NCI-H774 (cell line): ENCODE measurements at regions not wholly inside any gene's neighbourhood (a gene's known extent, or its start where the extent isn't known, plus 50 kb on each side); places are given as distances from the start of the nearest gene placed in this dataset.
A peak's percentile ranks its signal among the peaks of the same experiment; 100 is the strongest.
"Not testable (repeated sequence)": the region's sequence is repeated elsewhere in the genome, so short reads cannot be mapped to it uniquely, and the experiment has no call there.

Source experiments
- DNase-seq: peaks from one replicate; lab custom pipeline; 2025; lab: John Stamatoyannopoulos, UW

- no peak for DNase-seq
These were observed 625.3 kb upstream of the HS3ST1 start for GRCh38 chr4:12053966-12054365.

- no peak for DNase-seq
These were observed 624.9 kb upstream of the HS3ST1 start for GRCh38 chr4:12053556-12053955.

GRCh38 chr4:12050357-12050756, 621.7 kb upstream of the HS3ST1 start:
- DNase-seq, result no peak

DNA sequence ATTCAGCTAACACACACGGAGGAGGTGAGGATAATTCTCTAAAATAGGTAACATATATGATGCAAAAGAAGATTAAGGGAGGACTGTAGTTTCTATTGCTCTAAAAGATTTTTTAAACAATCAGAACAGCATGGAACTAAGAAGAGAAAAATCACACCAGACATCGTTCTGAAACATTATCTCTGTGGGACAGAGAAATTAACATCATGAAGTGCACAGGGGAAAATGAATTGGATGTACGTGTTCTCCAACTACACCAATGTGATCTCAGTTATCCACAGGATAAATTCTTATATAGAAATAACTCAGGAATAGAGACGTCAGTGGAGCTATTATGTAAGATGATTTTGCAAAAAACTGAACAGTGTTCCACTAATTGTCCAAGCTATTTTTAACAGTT, 614.1 kb upstream of the HS3ST1 start:
- DNase-seq, result no peak

DNA sequence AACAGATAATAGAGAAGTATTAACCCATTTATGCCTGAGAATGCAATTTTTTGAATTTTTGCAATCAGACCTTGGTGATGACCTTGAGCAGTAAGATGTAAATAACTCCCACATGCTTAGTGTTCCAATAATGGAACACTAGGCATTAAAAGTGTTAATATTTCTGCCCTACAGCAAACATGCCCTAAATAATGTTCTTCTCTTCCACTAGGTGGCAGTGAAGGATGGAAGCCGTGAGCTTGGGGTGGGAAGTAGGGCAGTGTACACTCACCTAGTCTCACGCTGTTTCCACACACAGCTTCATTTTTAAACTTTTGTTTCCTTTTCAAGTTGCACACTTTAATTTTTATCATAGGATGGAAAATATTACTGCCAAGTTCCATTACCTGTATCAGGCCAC, 613.1 kb upstream of the HS3ST1 start:
- no peak for DNase-seq

DNA sequence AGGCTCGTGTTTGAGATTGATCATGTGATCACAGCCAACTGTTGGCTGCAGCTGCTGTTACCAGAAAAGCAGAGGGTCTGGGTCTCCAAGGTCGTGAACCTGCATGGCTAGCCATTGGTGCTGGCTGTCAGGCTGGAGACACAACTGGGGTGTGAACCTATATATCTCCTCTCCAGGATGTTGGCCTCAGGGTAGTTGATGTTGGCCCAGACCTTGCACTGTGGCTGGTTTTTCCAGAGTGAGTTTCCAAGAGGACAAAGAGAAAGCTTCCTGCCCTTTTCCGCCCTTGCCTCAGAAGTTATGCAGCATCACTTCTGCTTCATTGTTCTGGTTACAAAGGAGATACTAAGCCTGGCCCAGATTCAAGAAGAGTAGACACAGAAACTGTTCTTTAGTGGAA, 607.8 kb upstream of the HS3ST1 start:
- no peak for DNase-seq

- DNase-seq, result no peak
These were observed 599.6 kb upstream of the HS3ST1 start for GRCh38 chr4:12028258-12028657.

DNA sequence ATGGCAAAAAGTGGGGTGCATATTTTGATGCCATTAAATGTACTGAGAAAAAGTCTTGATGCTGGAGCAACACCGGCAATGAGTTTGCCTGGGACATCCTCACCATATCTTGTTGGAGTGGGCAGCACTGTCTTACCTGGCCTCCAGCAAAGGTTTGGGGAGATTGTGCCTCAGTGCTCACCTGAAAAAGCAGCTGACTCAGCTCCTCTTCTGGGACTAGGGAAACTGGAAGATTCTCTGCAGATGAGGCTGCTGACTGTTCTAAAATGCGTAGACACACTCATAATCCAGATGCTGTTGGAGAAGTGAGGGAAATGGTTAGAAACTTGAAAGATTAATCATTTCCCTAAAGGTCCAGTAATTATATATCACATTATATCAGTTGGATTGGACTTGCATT, 593.7 kb upstream of the HS3ST1 start:
- DNase-seq, result no peak

GRCh38 chr4:12016729-12017128, 588.0 kb upstream of the HS3ST1 start:
- no peak for DNase-seq

GRCh38 chr4:12005471-12005870, 576.8 kb upstream of the HS3ST1 start:
- no peak for DNase-seq

DNA sequence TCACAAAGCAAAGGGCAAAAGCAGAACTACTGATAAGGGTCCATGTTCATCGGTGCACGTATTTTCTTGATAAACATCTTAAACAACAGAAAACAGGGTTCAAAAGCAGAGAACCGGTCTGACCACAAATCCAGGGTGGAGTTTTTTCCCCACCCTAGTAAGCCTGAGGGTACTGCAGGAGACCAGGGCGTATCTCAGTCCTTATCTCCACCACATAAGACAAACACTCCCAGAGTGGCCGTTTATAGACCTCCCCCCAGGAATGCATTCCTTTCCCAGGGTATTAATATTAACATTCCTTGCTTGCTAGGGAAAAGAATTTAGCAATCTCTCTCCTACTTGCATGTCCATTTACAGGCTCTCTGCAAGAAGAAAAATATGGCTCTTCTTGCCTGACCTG, 567.9 kb upstream of the HS3ST1 start:
- DNase-seq, result not testable (repeated sequence)

DNA sequence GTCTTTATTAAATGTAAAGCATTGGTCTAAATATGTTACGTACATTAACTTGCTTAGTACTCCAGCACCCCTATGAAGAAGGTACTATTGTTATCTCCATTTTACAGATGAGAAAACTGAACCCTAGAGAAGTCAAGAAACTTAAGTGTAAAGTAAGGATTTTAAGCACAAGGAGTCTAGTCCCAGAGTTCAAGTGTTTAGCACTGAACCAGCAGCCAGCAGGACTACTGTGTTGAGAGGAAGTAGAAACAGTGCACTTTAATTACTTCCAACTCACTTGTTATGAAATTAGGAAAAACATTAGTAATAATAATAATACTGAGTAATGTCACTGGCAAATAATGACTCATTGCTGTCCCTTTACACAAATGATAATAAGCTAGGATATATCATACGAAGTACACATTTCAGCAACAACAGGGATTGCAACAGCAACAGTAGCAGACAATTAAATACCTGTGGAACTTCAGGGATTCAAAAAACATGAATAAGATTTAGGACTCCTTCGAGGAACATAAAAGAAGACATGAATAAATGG, 548.1 kb upstream of the HS3ST1 start:
- DNase-seq, result no peak

GRCh38 chr4:11973270-11973669, 544.6 kb upstream of the HS3ST1 start:
- no peak for DNase-seq

- no peak for DNase-seq
These were observed 542.1 kb upstream of the HS3ST1 start for GRCh38 chr4:11970754-11971153.

DNA sequence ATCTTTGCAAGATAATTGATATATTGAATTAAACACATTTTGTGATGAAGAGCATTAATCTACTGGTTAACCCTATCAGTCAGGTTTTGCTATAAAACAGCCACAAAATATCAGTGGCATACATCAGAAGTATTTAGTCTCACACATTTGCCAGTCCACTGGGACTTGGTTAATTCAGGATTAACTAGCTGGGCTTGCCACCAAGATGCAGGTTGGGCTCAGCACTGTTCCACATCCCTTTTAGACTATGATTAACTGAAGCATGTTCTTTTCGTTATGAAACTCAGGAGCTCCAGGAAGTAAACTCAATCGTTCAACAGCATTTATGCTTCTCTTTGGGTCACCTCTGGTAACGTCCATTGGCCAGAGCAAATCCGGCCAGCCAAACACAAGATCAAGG, 538.1 kb upstream of the HS3ST1 start:
- DNase-seq, result no peak

- peak; percentile 19 for DNase-seq
These were observed 525.4 kb upstream of the HS3ST1 start for GRCh38 chr4:11954093-11954492.

GRCh38 chr4:11949355-11949754, 520.7 kb upstream of the HS3ST1 start:
- no peak for DNase-seq

DNA sequence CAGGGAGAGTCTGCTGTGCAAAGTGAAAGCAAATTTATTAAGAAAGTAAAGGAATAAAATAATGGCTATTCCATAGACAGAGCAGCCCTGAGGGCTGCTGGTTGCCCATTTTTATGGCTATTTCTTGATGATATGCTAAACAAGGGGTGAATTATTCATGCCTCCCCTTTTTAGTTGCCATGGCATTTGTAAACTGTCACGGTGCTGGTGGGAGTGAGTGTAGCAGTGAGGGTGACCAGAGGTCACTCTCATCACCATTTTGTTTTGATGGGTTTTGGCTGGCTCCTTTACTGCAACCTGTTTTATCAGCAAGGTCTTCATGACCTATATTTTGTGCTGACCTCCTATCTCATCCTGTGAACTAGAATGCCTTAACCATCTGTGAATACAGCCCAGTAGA, 518.9 kb upstream of the HS3ST1 start:
- DNase-seq, result not testable (repeated sequence)

- no peak for DNase-seq
These were observed 509.2 kb upstream of the HS3ST1 start for GRCh38 chr4:11937941-11938340.

GRCh38 chr4:11931266-11931820, 502.6 kb upstream of the HS3ST1 start:
- DNase-seq, result no peak

GRCh38 chr4:11929080-11929479, 500.4 kb upstream of the HS3ST1 start:
- DNase-seq, result no peak

GRCh38 chr4:11919316-11919715, 490.6 kb upstream of the HS3ST1 start:
- no peak for DNase-seq

- DNase-seq, result no peak
These were observed 485.7 kb upstream of the HS3ST1 start for GRCh38 chr4:11914406-11914805.

DNA sequence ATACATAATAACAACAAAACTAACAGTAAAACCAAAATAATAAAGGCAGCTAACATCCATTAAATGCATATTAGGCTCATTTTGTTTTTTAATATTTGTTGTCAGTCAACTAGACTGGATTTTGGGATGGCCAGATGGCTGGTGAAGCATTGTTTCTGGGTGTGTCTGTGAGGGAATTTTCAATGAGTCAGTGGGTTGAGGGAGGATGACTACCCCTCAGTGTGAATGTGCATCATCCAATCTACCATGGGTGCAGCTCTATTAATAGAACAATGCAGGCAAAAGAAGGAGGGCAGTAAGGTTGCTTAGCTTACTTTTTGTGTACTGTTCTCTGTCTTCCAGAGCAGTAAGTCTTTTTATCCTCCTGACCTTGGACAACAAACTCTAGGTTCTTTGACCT, 484.2 kb upstream of the HS3ST1 start:
- no peak for DNase-seq

DNA sequence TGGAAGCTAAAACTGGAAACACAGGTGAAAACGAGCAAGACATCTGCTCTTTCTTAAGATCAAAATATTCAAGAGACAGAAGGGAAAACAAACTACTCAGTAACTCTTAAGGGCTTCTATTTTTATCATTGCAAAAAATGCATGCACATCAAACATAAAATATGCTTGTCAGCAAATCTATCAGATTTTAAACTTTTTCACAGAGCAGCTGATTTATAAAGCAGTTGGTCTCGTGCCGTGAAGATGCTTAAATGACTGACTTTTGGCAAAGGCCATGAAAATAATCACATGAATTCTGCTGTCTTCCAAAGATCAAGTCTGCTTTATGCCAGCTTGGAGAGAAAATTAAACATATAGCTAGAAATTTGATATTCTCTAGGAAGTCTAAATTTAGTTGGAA, 482.1 kb upstream of the HS3ST1 start:
- DNase-seq, result no peak
